ENCODE measurements at regions not wholly inside any gene's neighbourhood (a gene's known extent, or its start where the extent isn't known, plus 50 kb on each side); places are given as distances from the start of the nearest gene placed in this dataset.
"Not testable (repeated sequence)": the region's sequence is repeated elsewhere in the genome, so short reads cannot be mapped to it uniquely, and the experiment has no call there.

GRCh38 chr6:112522587-112522986 is 175.5 kb downstream of the RFPL4B start:
- Histone ChIP-seq H3K4me3 (no peak overlapping the region), H3K4me1 (no peaks in the 10 kb centered on the region), H3K27ac (no peak overlapping the region), H3K9me3 (no peaks in the 10 kb centered on the region), H3K36me3 (no peaks in the 10 kb centered on the region), H3K27me3 (no peaks in the 10 kb centered on the region)
- no peak for DNase-seq
- TF ChIP-seq POLR2A (IDR thresholded peaks at IDR 0.05): no peak
- no peak for TF ChIP-seq CTCF (IDR thresholded peaks at IDR 0.05)

- Histone ChIP-seq H3K36me3 (no peaks in the 10 kb centered on the region), H3K4me3 (no peak overlapping the region), H3K9me3 (no peaks in the 10 kb centered on the region), H3K4me1 (no peaks in the 10 kb centered on the region), H3K27me3 (no peaks in the 10 kb centered on the region), H3K27ac (no peak overlapping the region)
- no peak for DNase-seq
- TF ChIP-seq POLR2A (IDR thresholded peaks at IDR 0.05) (no peak), CTCF (IDR thresholded peaks at IDR 0.05) (no peak)
Observed at GRCh38 chr6:112524071-112524470, 176.9 kb downstream of the RFPL4B start.

GRCh38 chr6:112525749-112526148 is 178.6 kb downstream of the RFPL4B start:
- no peaks in the 10 kb centered on the region for H3K9me3 ChIP-seq

GRCh38 chr6:112526594-112526993 is 179.5 kb downstream of the RFPL4B start:
- no peaks in the 10 kb centered on the region for H3K36me3 ChIP-seq
- no peak for DNase-seq
- H3K27me3 ChIP-seq: no peaks in the 10 kb centered on the region
- H3K27ac ChIP-seq: no peak overlapping the region
- TF ChIP-seq CTCF (IDR thresholded peaks at IDR 0.05) (no peak), POLR2A (IDR thresholded peaks at IDR 0.05) (no peak)
- no peak overlapping the region for H3K4me3 ChIP-seq
- no peaks in the 10 kb centered on the region for H3K4me1 ChIP-seq
- H3K9me3 ChIP-seq: no peaks in the 10 kb centered on the region

More at GRCh38 chr6:112525749-112526148, 178.6 kb downstream of the RFPL4B start:
- TF ChIP-seq CTCF (IDR thresholded peaks at IDR 0.05) (no peak), POLR2A (IDR thresholded peaks at IDR 0.05) (no peak)
- Histone ChIP-seq H3K27me3 (no peaks in the 10 kb centered on the region), H3K4me3 (no peak overlapping the region), H3K36me3 (no peaks in the 10 kb centered on the region), H3K4me1 (no peaks in the 10 kb centered on the region), H3K27ac (no peak overlapping the region)
- no peak for DNase-seq

- H3K36me3 ChIP-seq, H3K27me3 ChIP-seq, H3K27ac ChIP-seq, H3K4me1 ChIP-seq, DNase-seq, H3K9me3 ChIP-seq, H3K4me3 ChIP-seq: not testable (repeated sequence)
Observed at GRCh38 chr6:112528306-112528705, 181.2 kb downstream of the RFPL4B start.

GRCh38 chr6:112535816-112536215 is 188.7 kb downstream of the RFPL4B start:
- H3K4me1 ChIP-seq: no peaks in the 10 kb centered on the region
- H3K9me3 ChIP-seq: no peaks in the 10 kb centered on the region
- DNase-seq: no peak
- H3K27ac ChIP-seq: no peak overlapping the region
- TF ChIP-seq CTCF (IDR thresholded peaks at IDR 0.05): no peak
- TF ChIP-seq POLR2A (IDR thresholded peaks at IDR 0.05): no peak
- H3K27me3 ChIP-seq: no peaks in the 10 kb centered on the region
- H3K36me3 ChIP-seq: no peaks in the 10 kb centered on the region
- no peak overlapping the region for H3K4me3 ChIP-seq
